ENCODE measurements at regions not wholly inside any gene's neighbourhood (a gene's known extent, or its start where the extent isn't known, plus 50 kb on each side); places are given as distances from the start of the nearest gene placed in this dataset.

DNA sequence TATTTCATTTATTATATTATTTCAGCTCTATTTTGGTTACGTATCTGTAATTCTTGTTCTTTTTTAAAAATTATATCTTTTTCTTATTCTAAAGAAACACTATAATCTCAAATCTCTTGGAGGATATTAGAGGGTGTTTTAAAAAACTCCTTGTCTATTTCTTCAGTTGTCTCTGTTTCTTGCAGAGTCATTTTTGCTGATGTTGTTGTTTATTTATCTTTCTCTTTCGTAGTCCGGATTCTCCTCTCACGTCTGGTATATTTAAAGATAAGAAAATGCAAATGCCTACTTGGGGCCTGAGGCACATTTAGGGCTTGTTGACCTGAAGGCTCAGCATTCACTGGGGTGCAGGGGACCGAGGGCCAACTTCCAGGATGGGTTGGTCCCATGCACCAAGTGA is 181.2 kb upstream of the CTBP2 start:
- no peak for DNase-seq (ENCODE audit: low spot score)

- peak; percentile 11 for DNase-seq (ENCODE audit: low spot score)
Measured at GRCh38 chr10:125340903-125341302, 180.5 kb upstream of the CTBP2 start.

- no peak for DNase-seq (ENCODE audit: low spot score)
Measured at GRCh38 chr10:125337510-125337909, 177.1 kb upstream of the CTBP2 start.

- no peak for DNase-seq (ENCODE audit: low spot score)
Measured at GRCh38 chr10:125334545-125334944, 174.2 kb upstream of the CTBP2 start.

- DNase-seq (ENCODE audit: low spot score) = no peak
Measured at GRCh38 chr10:125333769-125334168, 173.4 kb upstream of the CTBP2 start.

- DNase-seq (ENCODE audit: low spot score) = no peak
Measured at GRCh38 chr10:125333209-125333591, 172.8 kb upstream of the CTBP2 start.

DNA sequence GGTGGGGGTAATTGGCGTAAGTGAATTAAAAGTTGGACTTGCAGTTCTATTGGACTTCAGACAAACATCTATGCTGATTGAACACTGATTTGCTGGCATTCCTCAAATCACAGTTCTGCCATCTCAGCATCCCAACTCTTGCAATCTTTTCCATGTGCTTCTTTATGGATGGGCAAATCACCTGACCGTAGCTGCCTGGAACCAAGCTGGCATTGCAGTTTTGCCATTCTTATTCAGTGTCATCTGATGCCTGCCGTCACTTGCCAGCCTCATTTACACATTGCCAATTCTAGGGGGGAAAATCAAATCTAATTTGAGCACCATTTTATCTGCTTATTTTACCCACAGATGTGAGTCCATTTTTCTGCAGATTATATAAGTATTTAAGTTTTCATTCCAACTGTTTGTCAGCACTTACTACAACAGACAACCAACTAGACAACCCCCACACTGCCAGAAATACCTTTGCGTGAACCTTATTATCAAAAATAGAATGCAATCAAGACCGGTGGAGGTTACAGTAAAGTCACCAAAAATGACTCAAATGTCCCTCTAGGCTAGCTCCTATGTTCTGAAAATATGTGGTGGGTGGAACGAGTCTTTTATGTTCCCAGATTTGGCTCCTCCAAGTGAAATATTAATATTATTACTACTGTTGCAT is 172.3 kb upstream of the CTBP2 start:
- no peak for DNase-seq (ENCODE audit: low spot score)

DNA sequence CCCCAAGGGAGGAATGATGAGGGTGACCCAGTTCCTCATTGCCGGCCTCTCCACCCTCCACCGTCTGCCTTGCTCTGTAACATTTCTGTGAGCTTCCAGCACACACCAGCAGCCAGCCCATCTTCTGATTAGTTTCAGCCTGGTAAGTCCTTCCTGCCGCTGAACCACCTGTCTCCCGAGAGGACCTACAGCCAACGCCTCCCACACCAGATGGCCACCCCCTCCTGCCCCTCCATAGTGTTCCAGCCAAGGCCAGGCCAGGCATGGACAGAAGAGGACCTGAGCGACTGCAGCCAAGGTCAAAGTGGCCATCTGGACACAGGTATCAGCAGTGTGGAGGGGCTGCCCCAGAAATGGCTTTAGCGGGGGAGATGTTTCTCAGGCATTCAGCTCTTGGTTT is 170.7 kb upstream of the CTBP2 start:
- DNase-seq (ENCODE audit: low spot score) = no peak

GRCh38 chr10:125329056-125329455 is 168.7 kb upstream of the CTBP2 start:
- no peak for DNase-seq (ENCODE audit: low spot score)

DNA sequence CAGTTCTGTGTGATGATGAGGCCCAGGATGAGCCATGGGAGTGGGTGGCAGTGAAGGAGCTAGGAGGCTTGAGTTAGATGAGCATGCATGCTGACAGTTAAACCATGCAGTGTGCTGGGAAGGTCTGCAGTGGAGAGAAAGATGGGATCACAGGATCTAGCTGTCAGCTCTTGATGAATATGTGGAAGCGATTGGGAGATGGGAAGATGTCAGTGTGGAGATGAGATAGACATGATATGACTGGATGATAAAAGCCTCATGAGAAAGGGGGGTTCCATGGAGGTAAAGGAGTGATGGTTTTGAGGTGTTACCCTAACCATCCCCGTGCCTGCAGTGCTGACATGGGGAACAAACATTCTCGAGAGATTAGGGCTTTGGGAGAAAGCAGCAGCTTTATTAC is 165.0 kb upstream of the CTBP2 start:
- DNase-seq (ENCODE audit: low spot score) = no peak

GRCh38 chr10:125316436-125316835 is 156.1 kb upstream of the CTBP2 start:
- DNase-seq (ENCODE audit: low spot score) = no peak

GRCh38 chr10:125300937-125301336 is 140.6 kb upstream of the CTBP2 start:
- no peak for DNase-seq (ENCODE audit: low spot score)

- DNase-seq (ENCODE audit: low spot score) = no peak
Measured at GRCh38 chr10:125299461-125299860, 139.1 kb upstream of the CTBP2 start.

- no peak for DNase-seq (ENCODE audit: low spot score)
Measured at GRCh38 chr10:125296598-125296997, 136.2 kb upstream of the CTBP2 start.

GRCh38 chr10:125294109-125294508 is 133.7 kb upstream of the CTBP2 start:
- DNase-seq (ENCODE audit: low spot score) = no peak

DNA sequence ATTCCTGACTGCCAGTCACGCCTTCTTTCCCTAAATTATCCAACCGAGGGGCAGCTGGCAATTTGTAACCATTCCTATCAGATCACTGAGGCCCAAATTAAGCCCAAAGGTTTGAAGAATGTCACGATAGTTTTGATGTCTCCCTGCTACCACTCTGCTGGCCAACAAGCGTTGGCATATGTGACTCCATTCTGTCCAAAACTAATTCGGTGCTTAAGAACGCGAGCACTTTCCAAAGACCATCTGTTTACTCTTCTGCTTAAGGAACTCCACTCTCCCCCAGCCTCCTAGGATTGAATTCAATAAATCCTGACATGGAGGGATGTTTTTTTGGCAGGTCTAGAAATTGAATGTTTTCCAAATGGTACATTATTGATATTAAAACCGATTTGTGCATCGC is 131.5 kb upstream of the CTBP2 start:
- DNase-seq (ENCODE audit: low spot score) = no peak

DNA sequence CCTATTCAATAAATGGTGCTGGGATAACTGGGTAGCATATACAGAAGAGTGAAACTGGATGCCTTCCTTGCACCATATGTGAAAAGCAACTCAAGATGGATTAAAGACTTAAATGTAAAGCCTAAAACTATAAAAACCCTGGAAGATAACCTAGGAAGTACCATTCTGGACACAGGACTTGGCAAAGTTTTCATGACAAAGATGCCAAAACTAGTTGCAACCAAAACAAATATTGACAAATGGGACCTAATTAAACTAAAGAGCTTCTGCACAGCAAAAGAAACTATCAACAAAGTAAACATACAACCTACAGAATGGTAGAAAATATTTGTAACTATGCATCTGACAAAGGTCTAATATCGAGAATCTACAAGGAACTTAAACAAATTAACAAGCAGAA is 129.1 kb upstream of the CTBP2 start:
- no peak for DNase-seq (ENCODE audit: low spot score)

- no peak for DNase-seq (ENCODE audit: low spot score)
Measured at GRCh38 chr10:125284875-125285597, 124.7 kb upstream of the CTBP2 start.

GRCh38 chr10:125283836-125284614 is 123.7 kb upstream of the CTBP2 start:
- DNase-seq (ENCODE audit: low spot score) = no peak

GRCh38 chr10:125283191-125283835 is 123.0 kb upstream of the CTBP2 start:
- no peak for DNase-seq (ENCODE audit: low spot score)

DNA sequence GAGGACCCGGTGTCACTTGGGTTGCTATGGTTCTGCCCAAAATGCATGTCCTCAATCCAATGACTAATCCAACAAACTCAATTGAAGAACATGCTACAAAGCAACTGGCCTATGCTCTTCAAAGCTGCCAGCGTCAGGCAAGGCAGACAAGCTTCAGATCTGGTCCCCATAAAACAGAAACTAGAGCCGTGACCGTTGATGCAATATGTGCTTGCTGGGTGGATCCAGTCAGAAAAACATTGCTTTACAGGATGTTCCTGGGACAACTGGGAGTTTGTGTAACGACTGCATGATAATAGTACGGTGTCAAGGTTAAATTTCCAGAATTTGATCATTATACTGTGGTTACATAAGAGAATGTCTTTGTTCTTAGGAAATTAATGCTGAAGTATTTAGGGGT is 120.7 kb upstream of the CTBP2 start:
- DNase-seq (ENCODE audit: low spot score) = no peak

- no peak for DNase-seq (ENCODE audit: low spot score)
Measured at GRCh38 chr10:125276133-125276532, 115.8 kb upstream of the CTBP2 start.

Measured in H4 (cell line).